Islet precursor cell (in vitro differentiated cells): ENCODE measurements at regions not wholly inside any gene's neighbourhood (a gene's known extent, or its start where the extent isn't known, plus 50 kb on each side); places are given as distances from the start of the nearest gene placed in this dataset.

Experiments used
- DNase-seq: peaks from one replicate; pipeline ENCODE4 v3.0.0-alpha.2; 2018

- no peak for DNase-seq
Measured at GRCh38 chr1:57696043-57696442, 272.2 kb upstream of the DAB1 start.

DNA sequence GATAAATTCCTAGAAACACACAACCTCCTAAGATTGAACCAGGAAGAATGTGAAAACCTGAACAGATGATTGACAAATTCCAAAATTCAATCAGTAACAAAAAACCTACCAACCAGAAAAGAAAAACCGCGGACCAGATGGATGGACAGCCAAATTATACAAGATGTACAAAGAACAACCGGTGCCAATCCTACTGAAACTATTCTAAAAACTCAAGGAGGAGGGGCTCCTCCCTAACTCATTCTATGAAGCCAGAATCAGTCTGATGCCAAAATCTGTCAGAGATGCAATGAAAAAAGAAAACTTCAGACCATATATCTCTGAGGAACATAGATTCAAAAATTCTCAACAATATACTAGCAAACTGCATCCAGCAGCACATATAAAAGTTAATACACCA, 262.4 kb upstream of the DAB1 start:
- no peak for DNase-seq

- no peak for DNase-seq
Measured at GRCh38 chr1:57683037-57683942, 259.4 kb upstream of the DAB1 start.

GRCh38 chr1:57678138-57678537, 254.3 kb upstream of the DAB1 start:
- no peak for DNase-seq

DNA sequence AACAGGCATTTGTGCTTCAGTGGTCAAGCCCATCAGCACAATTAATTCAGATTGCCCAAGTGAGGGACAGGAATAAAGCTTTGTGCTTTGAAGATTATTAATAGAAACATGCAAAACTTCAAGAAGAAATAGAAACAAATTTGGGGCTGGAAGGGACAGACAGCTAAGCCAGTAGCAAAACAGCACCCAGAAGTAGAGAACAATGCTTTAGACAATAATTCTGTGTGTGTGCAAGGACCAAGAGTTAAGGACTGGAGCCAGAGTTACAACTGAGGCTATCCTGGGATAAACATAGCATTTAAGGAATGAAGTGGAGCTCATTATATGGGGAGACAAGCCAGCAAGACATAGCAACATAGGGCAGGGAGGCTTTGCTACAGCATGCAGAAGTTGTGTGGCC, 251.9 kb upstream of the DAB1 start:
- no peak for DNase-seq

- no peak for DNase-seq
Measured at GRCh38 chr1:57674801-57675200, 250.9 kb upstream of the DAB1 start.

DNA sequence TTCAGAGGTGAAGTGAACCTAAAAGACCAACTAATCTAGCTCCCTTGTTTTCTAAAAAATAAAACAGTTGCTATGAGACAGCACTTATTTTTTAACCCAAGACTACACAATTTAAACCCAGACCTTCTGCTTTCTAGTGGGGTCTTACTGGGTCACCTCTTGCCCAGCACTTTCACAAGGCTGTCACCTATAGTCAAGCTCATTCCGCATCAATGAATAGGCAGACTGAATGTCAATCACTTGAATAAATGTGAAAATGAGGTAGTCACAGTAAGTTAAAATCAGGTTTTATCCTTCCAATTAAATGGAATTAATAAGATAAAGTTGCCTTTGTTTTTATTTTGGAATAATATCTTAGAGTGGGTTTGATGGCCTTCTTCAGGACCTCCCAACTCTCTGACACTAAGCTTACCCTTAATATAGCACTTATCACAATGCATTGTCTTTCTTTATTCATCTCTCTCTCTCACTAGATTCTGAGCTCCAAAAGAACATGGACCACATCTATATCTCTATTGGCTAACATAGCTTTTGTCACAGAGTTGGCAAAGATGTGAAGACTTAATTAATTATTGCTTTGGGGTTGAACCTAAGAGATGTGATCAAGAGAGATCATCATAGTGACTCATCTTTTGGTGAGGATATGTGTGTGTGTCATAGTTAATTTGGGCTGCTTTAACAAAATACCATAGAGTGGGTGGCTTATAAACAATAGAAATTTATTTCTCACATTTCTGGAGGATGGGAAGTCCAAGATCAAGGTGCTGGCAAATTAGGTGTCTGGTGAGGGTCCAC, 248.7 kb upstream of the DAB1 start:
- no peak for DNase-seq

DNA sequence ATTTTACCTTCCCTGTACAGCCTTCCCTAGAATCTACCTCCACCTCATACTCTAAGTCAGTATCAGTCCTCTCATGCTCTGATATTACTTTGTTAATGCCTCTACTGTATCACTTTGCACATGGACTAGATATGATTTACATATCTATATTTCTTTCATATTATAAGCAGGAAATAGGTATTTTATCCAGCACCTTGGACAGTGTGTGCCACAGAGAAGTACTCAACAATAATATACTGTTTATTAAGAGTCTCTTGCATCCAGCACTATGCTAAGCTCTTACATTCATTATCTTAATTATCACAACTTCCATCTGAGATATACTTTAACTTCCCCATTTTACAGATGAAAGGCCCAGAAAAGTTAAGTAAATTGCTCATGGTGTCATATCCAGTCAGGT, 247.9 kb upstream of the DAB1 start:
- no peak for DNase-seq

- no peak for DNase-seq
Measured at GRCh38 chr1:57659804-57660203, 235.9 kb upstream of the DAB1 start.

DNA sequence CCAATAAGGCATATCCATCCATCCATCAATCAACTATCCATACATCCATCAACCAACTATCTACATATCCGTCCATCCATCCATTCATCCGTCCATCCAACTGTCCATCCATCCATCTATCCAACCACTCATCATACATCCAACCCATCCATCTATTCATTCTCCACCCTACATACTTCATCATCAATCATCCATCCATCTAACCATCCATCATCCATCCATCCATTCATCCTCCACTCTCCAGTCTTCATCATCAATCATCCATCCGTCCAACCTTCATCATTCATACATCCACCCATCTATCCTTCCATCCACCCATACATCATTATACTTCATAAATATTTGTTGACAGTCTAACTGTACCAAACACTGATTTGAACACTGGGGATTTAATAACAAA, 231.3 kb upstream of the DAB1 start:
- no peak for DNase-seq

DNA sequence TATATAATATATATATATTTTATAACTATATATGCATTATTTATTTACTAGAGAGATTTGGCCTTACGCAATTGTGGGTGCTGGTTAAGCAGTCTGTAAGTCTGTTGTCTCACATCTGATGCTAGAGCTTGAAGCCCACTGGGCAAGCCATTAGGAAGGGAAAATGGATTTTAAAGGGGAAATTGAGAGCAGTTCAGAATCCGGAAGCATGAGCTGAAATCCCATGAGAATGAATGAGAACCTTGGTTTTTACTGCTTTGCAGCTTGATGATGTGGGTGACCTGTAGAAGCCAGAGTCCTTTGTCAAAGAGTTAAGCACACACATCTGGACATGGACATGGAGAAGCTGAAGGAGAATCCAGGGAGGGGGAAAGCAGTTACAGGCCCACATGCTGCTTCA, 220.8 kb upstream of the DAB1 start:
- no peak for DNase-seq

GRCh38 chr1:57638239-57638638, 214.4 kb upstream of the DAB1 start:
- DNase-seq, result no peak

DNA sequence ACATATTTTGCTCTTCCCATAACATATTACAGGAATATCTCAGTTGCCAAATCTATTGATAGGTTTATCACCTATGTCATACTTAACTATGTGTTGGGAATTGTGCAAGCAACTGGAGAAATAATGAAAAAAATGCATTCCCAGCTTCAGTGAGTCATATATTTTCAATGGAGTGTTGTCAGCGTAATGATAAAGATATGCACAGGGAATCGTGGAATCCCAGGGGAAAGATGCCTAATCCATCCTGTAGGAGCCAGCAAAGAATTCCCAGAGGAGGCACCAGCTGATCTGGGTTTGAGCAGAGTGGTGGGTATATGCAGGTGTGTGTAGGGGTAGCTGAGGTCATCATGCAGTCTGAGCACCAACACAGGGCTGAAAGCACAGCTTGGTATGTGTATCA, 213.3 kb upstream of the DAB1 start:
- no peak for DNase-seq

- DNase-seq, result no peak
Measured at GRCh38 chr1:57633881-57634280, 210.0 kb upstream of the DAB1 start.

DNA sequence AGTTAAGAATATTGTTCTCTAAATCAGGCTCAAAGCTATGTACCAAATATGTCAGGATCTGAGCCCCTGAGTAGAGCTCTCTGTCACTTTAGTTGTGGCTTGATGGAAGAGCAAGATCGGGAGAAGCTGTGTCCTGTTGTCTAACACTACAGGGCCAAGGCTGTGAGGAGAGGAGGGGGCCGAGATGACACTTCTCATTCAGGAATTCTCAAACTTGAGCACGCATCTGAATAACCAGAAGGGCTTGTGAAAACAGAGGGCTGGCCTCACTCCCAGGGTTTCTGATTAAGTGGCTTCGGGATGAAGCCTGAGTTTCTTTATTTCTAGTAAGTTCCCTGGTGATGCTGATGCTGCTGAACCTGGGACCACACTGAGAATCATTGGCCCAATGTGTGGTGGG, 209.2 kb upstream of the DAB1 start:
- DNase-seq, result no peak

DNA sequence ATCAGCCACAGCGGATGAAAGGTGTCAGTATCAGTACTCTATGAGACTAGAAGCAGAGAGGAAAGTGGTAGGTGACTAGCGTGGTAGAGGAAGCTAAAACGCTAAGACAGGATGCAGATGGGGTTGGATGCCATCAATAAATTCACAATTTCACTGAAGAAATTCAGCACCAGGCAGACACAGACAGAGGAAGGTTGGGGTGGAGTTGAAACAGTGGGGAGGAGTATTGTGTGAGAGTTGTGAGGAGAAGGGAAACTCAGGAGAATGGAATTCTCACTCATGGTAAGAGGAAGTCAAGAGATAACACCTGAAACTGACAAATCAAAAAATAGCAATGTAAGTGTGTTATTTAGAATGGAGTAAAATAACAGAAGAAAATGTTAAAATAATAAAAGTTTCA, 208.5 kb upstream of the DAB1 start:
- no peak for DNase-seq

DNA sequence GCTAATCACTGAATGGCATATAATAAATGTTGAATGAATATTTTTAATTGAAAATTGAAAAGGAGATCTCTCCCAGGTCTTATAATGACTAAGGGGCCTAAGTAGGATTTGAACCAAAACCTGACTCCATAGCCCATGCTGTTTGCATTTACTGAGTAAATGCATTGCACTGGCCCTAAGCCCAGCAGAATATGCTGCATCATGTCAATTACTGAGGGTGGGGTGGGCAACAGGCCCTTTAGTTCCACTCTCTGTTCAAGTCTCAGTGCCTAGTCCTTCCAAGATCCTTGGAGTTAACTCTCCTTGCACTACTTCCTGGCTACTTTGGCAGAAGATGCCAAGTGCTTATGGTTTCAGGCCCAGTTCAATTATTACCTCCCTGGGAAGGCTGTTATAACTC, 203.8 kb upstream of the DAB1 start:
- DNase-seq, result no peak

- no peak for DNase-seq
Measured at GRCh38 chr1:57623791-57624538, 200.1 kb upstream of the DAB1 start.

DNA sequence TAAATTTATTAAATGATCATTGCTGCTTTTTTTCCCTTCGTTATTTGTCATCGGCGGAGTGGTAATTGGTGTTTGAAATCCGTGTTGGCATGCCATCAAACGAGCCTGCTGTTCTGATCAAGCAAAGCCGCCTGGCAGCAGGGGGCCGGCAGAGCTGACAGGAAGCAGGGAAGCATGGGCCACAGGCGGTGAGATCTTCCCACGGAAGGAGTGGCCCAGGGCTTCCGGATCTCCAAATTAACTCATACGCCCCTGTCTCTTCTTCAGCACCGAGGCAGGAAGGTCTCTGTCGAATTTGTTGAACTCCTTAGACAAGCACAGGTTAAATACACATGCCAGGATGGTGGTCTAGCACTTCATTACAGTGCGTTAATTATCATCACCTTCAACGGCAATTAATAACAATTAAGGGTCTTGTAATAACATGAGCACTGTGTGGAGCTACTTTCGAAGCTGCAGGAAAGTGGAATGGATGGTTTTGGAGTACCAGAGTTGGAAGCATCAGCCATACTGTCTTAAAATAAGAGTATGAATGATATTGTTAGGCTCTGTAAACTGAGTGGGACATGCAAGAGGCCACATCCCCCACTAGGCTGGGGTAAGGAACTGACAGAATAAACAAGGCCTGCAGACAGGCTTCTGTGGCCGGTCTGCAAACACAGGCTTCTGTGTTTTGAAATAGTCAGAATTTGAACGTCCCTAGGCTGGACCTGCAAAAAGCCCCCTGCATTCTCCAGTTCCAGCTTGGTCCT, 199.4 kb upstream of the DAB1 start:
- peak; percentile 85 for DNase-seq

DNA sequence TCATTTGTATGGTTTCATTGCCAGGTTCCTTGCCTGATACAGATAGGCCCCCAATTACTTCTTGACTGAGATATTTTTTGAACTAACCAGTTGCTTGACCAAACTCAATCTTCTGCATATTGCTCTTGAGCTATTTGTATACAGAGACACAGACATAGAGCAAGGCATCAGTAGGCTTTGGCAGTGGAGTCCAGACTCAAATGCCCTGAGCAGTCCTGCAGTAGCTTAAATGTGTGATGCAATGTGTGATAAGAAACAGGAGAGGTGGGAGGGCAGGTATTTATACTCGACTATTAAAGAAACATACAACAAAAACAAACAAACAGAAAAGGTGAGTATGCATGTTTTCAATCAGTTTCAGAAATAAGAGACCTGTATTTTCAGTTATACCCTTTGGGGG, 197.9 kb upstream of the DAB1 start:
- no peak for DNase-seq

GRCh38 chr1:57620605-57621004, 196.7 kb upstream of the DAB1 start:
- DNase-seq, result peak; percentile 64

- DNase-seq, result no peak
Measured at GRCh38 chr1:57616921-57617320, 193.1 kb upstream of the DAB1 start.

- no peak for DNase-seq
Measured at GRCh38 chr1:57615956-57616355, 192.1 kb upstream of the DAB1 start.
